Activated CD8-positive, alpha-beta memory T cell treated with anti-CD3 and anti-CD28 coated beads, Interleukin-2, amount 50 U/mL, for 1 hour (primary cell): ENCODE measurements at regions not wholly inside any gene's neighbourhood (a gene's known extent, or its start where the extent isn't known, plus 50 kb on each side); places are given as distances from the start of the nearest gene placed in this dataset.
"Not testable (repeated sequence)": the region's sequence is repeated elsewhere in the genome, so short reads cannot be mapped to it uniquely, and the experiment has no call there.

Experiments
- DNase-seq: peaks from one replicate; pipeline ENCODE4 v3.0.0-alpha.2; 2020; ENCODE audit errors: extremely low read depth

GRCh38 chr3:8420612-8421011, 81.0 kb upstream of the LMCD1 start:
- no peak for DNase-seq

- no peak for DNase-seq
Measured at GRCh38 chr3:8421267-8421666, 80.4 kb upstream of the LMCD1 start.

GRCh38 chr3:8421711-8422110, 79.9 kb upstream of the LMCD1 start:
- no peak for DNase-seq

DNA sequence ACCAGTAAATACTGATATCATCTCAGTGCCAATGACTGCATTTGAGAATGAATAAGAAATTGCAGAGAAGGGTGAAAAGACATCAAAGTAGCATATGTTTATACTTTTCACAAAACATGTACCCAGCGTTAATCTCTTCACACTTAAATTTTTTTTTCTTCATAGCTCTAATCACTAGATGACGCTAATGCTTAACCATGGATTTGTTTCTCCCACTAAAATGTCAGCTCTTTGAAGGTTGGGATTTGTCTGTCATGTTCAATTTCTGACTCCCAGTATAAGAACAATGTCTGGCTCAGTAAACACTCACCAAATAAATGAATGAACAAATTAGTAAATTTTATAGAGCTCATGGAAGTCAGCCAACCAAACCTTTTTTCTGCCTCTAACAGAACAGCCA, 78.3 kb upstream of the LMCD1 start:
- DNase-seq, result no peak

GRCh38 chr3:8424281-8424680, 77.3 kb upstream of the LMCD1 start:
- no peak for DNase-seq

DNA sequence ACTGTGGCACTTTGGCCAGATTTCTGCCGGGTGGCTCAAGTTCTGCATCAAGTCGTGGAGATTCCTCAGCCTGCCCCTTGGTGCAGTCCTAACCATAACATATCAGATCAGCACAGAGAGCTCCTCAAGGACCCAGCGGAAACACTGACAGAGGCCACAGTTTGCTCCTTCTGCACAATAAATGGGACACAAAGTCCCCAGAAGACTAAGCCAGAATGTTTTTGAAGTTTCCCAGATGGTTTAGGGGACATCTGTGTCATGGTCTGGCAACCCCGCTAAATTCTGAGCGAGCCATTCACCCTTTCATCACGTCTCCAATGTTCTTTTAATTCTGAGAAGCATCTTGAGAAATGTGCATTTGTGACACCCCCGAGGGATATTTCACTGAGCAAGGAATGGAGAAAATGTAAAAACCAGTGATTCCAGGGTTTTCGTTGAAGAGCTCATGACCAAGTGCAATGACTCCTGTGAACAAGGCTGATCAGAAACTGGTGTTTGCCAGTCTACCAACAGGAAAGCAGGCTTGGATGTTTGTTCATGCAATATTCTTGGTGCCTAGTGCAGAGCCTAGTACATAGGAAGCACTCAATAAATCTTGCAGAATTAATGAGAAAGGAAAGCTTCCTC, 64.8 kb upstream of the LMCD1 start:
- DNase-seq, result no peak

DNA sequence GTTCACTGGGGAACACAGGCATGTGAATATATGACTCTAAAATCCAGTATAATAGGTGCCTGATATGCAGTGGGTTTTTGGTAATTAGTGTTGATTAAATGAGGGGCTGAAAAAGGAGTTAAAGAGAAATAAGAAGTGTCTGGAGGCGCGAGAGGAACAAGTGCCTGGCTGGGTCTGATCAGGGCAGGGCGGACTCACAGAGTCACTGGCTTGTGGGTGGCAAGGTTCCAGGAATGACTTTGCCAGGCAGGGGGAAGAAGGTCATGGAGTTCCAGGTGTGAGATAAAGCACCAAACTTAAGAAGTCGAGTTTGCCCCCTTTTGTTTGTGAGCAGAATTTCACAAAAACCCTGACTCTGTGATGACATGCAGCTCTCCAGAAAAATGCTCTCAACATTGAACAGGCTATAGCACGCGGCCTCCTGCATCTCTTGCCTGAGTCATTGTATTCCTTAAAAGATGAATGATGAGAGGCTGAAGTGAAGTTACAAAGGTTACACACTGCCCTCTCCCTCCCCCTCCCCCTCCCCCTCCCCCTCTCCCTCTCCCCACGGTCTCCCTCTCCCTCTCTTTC, 63.0 kb upstream of the LMCD1 start:
- no peak for DNase-seq

DNA sequence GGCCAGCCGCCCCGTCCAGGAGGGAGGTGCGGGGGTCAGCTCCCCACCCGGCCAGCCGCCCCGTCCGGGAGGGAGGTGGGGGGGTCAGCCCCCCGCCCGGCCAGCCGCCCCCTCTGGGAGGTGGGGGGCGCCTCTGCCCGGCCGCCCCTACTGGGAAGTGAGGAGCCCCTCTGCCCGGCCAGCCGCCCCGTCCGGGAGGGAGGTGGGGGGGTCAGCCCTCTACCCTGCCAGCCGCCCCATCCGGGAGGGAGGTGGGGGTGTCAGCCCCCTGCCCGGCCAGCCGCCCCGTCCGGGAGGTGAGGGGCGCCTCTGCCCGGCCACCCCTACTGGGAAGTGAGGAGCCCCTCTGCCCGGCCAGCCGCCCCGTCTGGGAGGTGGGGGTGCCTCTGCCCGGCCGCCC, 61.5 kb upstream of the LMCD1 start:
- DNase-seq, result not testable (repeated sequence)

DNA sequence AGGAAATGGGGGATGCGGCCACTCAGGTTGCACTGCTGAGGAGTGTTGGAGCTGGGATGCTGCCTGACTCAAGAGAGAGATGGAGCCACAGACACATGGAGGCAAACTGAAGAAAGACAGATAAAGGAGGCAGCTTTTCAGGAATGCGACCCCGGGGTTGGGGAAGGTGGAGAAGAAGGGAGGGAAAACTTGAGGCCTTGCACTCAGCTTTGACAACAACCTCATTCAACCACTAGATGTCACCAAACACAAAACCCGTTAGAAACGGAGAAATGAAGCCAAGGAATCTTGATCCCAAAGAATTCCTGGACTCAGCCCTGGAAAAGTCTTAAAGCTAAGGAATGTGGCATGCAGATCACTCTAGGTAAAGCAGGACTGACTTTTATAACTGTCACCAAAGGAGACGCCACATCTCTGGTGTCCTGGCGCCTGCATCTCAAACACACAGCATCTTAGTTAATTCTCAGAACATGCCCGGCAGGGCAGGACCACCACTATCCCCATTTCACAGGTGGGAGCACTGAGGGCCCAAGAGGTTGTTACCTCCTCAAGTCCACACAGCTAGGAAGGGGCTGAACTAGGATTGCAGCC, 59.6 kb upstream of the LMCD1 start:
- DNase-seq, result no peak

DNA sequence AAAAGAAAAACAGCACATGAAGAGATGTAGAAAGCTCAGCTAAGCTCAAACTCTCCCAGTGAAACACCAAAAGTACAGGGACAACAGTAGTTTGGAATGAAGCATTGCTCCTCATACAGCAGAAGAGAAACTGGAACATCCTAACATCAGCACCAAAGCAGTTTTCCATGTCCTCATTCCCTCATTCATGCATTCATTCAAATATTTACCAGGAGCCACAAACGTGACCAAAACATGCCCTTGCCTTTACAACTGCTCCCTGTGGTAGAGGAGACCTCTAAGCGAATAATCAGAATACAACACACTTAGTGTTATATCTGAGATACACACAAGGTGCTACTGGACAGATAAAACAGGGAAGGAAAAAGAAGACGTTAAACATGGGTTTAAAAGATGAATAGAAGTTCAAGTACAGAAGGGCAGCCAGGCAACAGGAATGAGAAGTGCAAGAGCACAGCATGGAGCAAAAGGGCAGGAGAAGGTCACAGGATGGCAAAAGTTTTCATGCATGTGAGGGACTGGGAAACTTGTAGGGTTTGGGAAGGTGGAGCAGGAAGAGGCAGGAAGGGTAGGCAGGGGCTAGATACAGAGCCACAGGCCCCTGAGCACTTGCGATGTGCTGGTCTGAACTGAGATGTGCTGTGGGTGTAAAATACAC, 58.5 kb upstream of the LMCD1 start:
- DNase-seq, result no peak

- no peak for DNase-seq
Measured at GRCh38 chr3:8443829-8444791, 57.5 kb upstream of the LMCD1 start.

DNA sequence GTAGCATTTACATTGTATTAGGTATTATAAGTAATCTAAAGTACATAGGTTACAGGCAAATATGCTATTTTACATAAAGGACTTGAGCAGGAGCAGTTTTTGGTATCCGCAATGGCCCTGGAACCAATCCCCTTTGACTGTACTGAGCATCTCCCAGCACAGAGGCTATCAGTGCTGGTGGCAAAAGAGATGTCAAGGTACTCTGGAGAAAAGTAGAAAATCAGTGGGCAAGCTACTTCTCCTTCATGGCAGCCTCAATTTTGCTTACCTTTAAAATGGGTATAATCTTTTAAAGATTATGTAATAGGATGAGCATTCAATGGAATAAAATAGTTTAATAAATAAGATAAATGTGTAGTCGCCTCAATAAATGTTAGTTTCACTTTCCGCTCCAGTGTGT, 56.7 kb upstream of the LMCD1 start:
- no peak for DNase-seq

- DNase-seq, result no peak
Measured at GRCh38 chr3:8445861-8446260, 55.8 kb upstream of the LMCD1 start.

DNA sequence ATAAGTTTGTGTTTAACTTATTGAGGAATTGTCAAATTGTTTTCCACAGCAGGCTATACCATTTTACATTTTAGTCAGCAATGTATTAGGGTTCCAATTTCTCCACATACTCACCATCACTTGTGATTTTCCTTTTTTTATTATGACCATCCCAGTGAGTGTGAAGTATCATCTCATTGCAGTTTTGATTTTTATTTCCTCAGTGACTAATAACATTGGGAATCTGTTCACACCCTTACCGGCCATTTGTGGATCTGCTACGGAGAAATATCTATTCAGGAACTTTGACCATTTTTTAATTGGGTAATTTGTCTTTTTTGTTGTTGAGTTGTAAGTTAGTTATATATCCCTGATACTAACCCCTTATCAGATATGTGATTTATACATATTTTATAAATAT, 54.8 kb upstream of the LMCD1 start:
- DNase-seq, result no peak

DNA sequence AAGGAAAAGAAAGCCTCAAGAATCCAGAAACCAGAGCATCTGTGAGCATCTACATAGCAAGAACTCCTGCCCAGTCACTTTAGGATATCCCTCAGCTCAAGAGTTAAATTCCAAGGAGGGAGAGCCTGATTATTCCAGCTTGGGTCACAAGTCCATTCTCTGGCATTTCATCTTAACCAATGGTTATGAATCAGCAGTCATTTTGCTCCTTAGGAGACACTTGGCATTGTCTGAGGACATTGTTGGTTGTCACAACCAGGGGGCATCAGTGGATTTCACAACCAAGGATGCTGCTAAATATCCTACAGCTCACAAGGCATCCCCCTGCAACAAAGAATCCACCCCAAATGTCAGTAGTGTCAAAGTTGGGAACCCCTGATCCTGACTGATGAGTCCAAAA, 51.0 kb upstream of the LMCD1 start:
- DNase-seq, result no peak

DNA sequence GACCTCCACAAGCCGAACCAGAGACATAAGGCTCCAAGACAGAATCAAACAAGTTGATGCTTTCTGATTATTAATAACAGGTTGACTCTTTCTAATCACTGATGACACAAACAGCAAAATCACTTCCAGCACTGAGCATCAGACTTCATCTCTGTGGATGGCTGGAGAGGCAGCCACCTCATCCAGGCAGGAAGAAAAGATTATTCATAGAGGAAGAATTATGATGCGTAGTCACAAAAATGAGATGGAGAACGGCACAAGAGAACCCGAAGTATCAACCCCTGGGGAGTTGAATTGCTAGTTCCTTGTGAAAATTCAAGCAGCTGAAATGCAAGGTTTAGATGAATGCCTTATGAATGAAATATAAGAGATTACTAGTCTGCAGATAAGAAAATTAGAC, 49.9 kb upstream of the LMCD1 start:
- DNase-seq, result no peak
